ENCODE measurements at regions not wholly inside any gene's neighbourhood (a gene's known extent, or its start where the extent isn't known, plus 50 kb on each side); places are given as distances from the start of the nearest gene placed in this dataset.

- no peak for ATAC-seq
- TF ChIP-seq RARB (CRISPR knock-in tag; IDR thresholded peaks at IDR 0.05) (no peak), ZFP30 (CRISPR knock-in tag; IDR thresholded peaks at IDR 0.05) (no peak), TSHZ2 (CRISPR knock-in tag; IDR thresholded peaks at IDR 0.05) (no peak), PPARA (CRISPR knock-in tag; IDR thresholded peaks at IDR 0.05; ENCODE audit: borderline replicate concordance) (no peak)
Observed at GRCh38 chr13:46479691-46480090, 73.3 kb upstream of the LRCH1 start.

GRCh38 chr13:46479283-46479682 is 73.7 kb upstream of the LRCH1 start:
- TF ChIP-seq ZFP30 (CRISPR knock-in tag; IDR thresholded peaks at IDR 0.05), result no peak
- no peak for TF ChIP-seq BACH2 (CRISPR knock-in tag; IDR thresholded peaks at IDR 0.05; ENCODE audit: borderline replicate concordance)
- no peak for TF ChIP-seq ZFP3 (CRISPR knock-in tag; IDR thresholded peaks at IDR 0.05)
- no peak for TF ChIP-seq ZNF70 (CRISPR knock-in tag; IDR thresholded peaks at IDR 0.05)
- TF ChIP-seq GLIS3 (CRISPR knock-in tag; IDR thresholded peaks at IDR 0.05), result no peak
- no peak for TF ChIP-seq TCF4 (CRISPR knock-in tag; IDR thresholded peaks at IDR 0.05; ENCODE audit: borderline replicate concordance)
- TF ChIP-seq POU6F1 (CRISPR knock-in tag; IDR thresholded peaks at IDR 0.05; ENCODE audit: borderline replicate concordance, low read depth), result no peak
- no peak for TF ChIP-seq OSR1 (CRISPR knock-in tag; IDR thresholded peaks at IDR 0.05)
- no peak for TF ChIP-seq CSRNP3 (CRISPR knock-in tag; IDR thresholded peaks at IDR 0.05)
- TF ChIP-seq ISL1 (CRISPR knock-in tag; IDR thresholded peaks at IDR 0.05), result no peak
- no peak for TF ChIP-seq ESRRG (CRISPR knock-in tag; IDR thresholded peaks at IDR 0.05)
- TF ChIP-seq ZNF565 (CRISPR knock-in tag; conservative IDR thresholded peaks at IDR 0.05; ENCODE audit: low read depth), result no peak
- no peak for TF ChIP-seq ARNTL (CRISPR knock-in tag; IDR thresholded peaks at IDR 0.05; ENCODE audit: borderline replicate concordance, low read depth)
- no peak for TF ChIP-seq PATZ1 (CRISPR knock-in tag; IDR thresholded peaks at IDR 0.05; ENCODE audit: borderline replicate concordance)
- TF ChIP-seq TSHZ2 (CRISPR knock-in tag; IDR thresholded peaks at IDR 0.05), result no peak
- no peak for TF ChIP-seq CSDC2 (CRISPR knock-in tag; IDR thresholded peaks at IDR 0.05)
- TF ChIP-seq ZNF8 (CRISPR knock-in tag; IDR thresholded peaks at IDR 0.05), result no peak
- ATAC-seq, result no peak

- no peak for ATAC-seq
Observed at GRCh38 chr13:46478651-46479050, 74.3 kb upstream of the LRCH1 start.

More at GRCh38 chr13:46478651-46479050, 74.3 kb upstream of the LRCH1 start:
- no peak for TF ChIP-seq BACH2 (CRISPR knock-in tag; IDR thresholded peaks at IDR 0.05; ENCODE audit: borderline replicate concordance)
